ENCODE measurements at regions not wholly inside any gene's neighbourhood (a gene's known extent, or its start where the extent isn't known, plus 50 kb on each side); places are given as distances from the start of the nearest gene placed in this dataset.

DNA sequence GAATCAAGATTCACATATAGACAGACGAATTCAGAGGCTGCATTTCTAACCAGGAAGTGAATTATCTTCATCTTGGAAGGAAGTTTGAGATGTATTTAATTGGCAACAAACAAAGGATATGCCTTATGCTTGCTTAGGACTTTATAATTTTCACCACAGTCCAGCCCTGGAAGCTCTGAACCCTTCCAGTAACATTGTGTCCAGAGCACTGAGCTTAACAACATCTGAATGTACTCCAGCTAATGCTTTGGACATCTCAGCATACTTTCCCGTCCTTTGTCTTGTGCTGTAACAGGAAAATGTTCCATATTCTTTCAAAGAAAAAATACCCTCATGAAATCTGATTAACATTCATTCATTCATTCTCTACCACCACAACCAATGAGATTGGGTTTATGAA is 136.3 kb upstream of the SPATS2L start:
- TF ChIP-seq, protein P1, sequence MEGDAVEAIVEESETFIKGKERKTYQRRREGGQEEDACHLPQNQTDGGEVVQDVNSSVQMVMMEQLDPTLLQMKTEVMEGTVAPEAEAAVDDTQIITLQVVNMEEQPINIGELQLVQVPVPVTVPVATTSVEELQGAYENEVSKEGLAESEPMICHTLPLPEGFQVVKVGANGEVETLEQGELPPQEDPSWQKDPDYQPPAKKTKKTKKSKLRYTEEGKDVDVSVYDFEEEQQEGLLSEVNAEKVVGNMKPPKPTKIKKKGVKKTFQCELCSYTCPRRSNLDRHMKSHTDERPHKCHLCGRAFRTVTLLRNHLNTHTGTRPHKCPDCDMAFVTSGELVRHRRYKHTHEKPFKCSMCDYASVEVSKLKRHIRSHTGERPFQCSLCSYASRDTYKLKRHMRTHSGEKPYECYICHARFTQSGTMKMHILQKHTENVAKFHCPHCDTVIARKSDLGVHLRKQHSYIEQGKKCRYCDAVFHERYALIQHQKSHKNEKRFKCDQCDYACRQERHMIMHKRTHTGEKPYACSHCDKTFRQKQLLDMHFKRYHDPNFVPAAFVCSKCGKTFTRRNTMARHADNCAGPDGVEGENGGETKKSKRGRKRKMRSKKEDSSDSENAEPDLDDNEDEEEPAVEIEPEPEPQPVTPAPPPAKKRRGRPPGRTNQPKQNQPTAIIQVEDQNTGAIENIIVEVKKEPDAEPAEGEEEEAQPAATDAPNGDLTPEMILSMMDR (IDR thresholded peaks at IDR 0.05): no peak
- TF ChIP-seq POLR2A (IDR thresholded peaks at IDR 0.05): no peak
- no peaks in the 10 kb centered on the region for H3K27me3 ChIP-seq
- no peaks in the 10 kb centered on the region for H3K9me3 ChIP-seq
- no peaks in the 10 kb centered on the region for H3K36me3 ChIP-seq
- H3K27ac ChIP-seq: no peak overlapping the region
- H3K4me3 ChIP-seq: no peak overlapping the region
- no peak for DNase-seq
- intact Hi-C loops (cut with DNase I; ENCODE audit: low total_unique reads): no loop called here
- no peaks in the 10 kb centered on the region for H3K4me1 ChIP-seq

DNA sequence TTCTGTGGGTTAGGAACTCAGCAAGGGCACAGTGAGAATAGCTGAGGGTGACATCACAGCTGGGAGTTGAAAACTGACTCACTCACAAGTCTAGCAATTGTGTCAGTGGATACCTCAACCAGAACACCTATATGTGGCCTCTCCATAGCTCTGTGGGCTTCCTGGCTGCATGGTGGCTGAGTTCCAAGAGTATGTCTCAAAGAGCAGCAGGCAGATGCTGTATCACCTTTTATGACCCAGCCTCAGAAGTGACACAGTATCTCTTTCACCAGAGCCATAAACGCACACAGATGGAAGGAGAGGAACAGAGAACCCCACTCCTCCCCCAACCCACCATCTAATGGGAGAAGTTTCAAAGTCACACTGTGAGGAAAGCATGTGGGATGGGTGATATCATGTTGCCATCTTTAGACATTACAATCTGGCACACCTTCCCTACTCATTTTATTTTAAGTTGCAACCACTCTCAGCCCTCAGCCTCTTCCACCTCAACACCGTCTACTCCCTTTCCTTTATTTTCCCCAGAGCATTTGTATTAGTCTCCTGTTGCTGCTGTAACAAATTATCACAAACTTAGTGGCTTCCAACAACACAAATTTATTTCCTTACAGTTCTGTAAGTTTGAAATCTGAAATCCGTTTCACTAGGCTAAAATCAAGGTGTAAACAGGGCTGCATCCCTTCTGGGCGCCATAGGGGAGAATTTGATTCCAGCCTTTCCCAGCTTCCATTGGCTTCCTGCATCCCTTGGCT is 134.6 kb upstream of the SPATS2L start:
- no peaks in the 10 kb centered on the region for H3K27me3 ChIP-seq
- no peaks in the 10 kb centered on the region for H3K36me3 ChIP-seq
- DNase-seq: no peak
- TF ChIP-seq, protein P1 (IDR thresholded peaks at IDR 0.05): no peak
- intact Hi-C loops (cut with DNase I; ENCODE audit: low total_unique reads): no loop called here
- no peaks in the 10 kb centered on the region for H3K9me3 ChIP-seq
- H3K4me1 ChIP-seq: no peaks in the 10 kb centered on the region
- no peak overlapping the region for H3K27ac ChIP-seq
- no peak overlapping the region for H3K4me3 ChIP-seq

DNA sequence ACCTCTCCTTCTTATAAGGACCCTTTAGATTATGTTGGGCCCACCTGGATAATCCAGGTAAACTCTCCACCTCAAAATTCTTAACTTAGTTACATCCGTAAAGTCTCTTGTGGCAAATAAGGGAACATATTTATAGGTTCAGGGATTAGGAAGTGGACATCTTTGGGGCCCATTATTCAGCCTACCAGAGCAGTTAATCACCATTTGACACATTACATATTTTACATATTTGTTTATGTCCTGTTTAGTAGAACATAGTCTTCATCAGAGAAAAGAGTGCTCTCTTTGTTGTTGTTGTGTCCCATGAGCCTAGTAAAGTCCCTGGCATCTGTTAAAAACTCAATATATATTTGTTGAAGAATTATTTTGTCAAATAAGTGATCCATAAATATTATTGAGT is 134.0 kb upstream of the SPATS2L start:
- no peak overlapping the region for H3K27ac ChIP-seq
- H3K27me3 ChIP-seq: no peaks in the 10 kb centered on the region
- no peaks in the 10 kb centered on the region for H3K9me3 ChIP-seq
- DNase-seq: no peak
- no peak for TF ChIP-seq POLR2A (IDR thresholded peaks at IDR 0.05)
- TF ChIP-seq, protein P1 (IDR thresholded peaks at IDR 0.05): no peak
- H3K4me1 ChIP-seq: no peaks in the 10 kb centered on the region
- intact Hi-C loops (cut with DNase I; ENCODE audit: low total_unique reads): no loop called here
- no peaks in the 10 kb centered on the region for H3K36me3 ChIP-seq
- no peak overlapping the region for H3K4me3 ChIP-seq

DNA sequence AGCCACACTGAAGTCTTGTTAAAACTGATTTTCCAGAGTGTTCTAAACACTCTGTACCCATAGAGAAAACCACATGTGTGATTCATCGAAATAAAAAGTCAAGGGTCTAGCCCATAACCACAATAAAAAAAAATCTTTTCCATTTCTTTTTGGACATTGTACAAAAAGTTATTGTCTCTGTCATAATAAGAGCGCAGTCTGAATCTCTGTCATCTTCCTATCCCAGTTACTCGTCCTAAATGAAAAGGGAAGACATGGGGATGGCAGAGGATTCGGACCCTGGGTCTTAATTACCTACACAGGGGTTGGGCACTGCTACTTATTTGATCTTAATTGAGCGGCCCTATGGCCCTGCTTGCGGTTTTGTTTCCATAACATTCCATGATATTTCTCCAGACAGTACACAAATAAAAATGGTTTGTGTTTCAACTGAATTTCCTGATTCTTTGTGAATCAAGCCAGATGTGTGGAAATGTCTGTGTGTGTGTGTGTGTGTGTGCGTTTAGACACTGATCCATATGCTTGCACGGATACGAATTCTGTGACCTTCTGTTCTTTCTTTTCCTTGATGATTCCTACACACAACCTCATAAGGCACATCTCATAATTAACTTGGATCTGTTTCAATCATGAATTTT is 133.4 kb upstream of the SPATS2L start:
- H3K36me3 ChIP-seq: no peaks in the 10 kb centered on the region
- H3K27me3 ChIP-seq: no peaks in the 10 kb centered on the region
- TF ChIP-seq, protein P1 (IDR thresholded peaks at IDR 0.05): no peak
- no peak for TF ChIP-seq POLR2A (IDR thresholded peaks at IDR 0.05)
- H3K9me3 ChIP-seq: no peaks in the 10 kb centered on the region
- H3K4me1 ChIP-seq: no peaks in the 10 kb centered on the region
- intact Hi-C loops (cut with DNase I; ENCODE audit: low total_unique reads): no loop called here
- no peak overlapping the region for H3K27ac ChIP-seq
- no peak overlapping the region for H3K4me3 ChIP-seq
- DNase-seq: no peak

DNA sequence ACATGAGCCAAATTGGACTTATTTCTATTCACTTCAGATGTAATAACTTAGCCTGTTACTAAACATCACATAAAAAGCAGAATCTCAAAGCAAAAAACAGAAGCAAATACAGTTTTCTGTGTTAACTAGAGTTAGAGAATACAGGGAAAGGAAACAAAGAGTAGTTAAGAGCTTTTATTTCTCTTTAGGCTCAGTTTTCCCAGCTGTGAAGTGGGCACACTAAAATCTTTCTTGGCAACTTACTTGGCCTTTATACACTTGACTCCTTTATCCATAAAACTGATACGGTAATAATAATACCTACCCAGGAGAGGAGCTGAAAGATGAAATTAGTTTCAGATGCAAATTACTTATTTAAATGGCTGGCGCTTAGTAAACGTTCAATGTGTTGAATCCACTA is 132.8 kb upstream of the SPATS2L start:
- intact Hi-C loops (cut with DNase I; ENCODE audit: low total_unique reads): no loop called here
- Histone ChIP-seq H3K27me3 (no peaks in the 10 kb centered on the region), H3K36me3 (no peaks in the 10 kb centered on the region), H3K27ac (no peak overlapping the region), H3K4me3 (no peak overlapping the region), H3K9me3 (no peaks in the 10 kb centered on the region), H3K4me1 (no peaks in the 10 kb centered on the region)
- TF ChIP-seq POLR2A (IDR thresholded peaks at IDR 0.05): no peak
- TF ChIP-seq, protein P1 (IDR thresholded peaks at IDR 0.05): no peak
- no peak for DNase-seq

All from uterus (tissue), 3 donors.